Muscle of leg (tissue), 3 donors: ENCODE measurements at regions not wholly inside any gene's neighbourhood (a gene's known extent, or its start where the extent isn't known, plus 50 kb on each side); places are given as distances from the start of the nearest gene placed in this dataset.

Source experiments
- DNase-seq: peaks from one replicate; pipeline ENCODE4 v3.0.0; 2013
- H3K27ac ChIP-seq: one replicate; pipeline ENCODE4 v1.5.1; 2013; ENCODE audit warnings: mild to moderate bottlenecking, low read length, control low read depth
- H3K27me3 ChIP-seq: one replicate; pipeline ENCODE4 v1.6.1; 2013; ENCODE audit warnings: low read length; ENCODE audit not compliant: control insufficient read depth, insufficient read depth
- H3K36me3 ChIP-seq: one replicate; pipeline ENCODE4 v1.6.1; 2013; ENCODE audit warnings: low read length; ENCODE audit not compliant: control insufficient read depth, insufficient read depth
- H3K4me1 ChIP-seq: one replicate; pipeline ENCODE4 v1.6.1; 2013; ENCODE audit warnings: low read length; ENCODE audit not compliant: control insufficient read depth, insufficient read depth
- H3K4me3 ChIP-seq: one replicate; pipeline ENCODE4 v1.5.1; 2013; ENCODE audit warnings: low read length, control low read depth
- H3K9me3 ChIP-seq: replicated peaks from 2 replicates; pipeline ENCODE4 v1.6.1; 2013; ENCODE audit warnings: low read depth, low read length; ENCODE audit not compliant: control insufficient read depth
- WGBS: methylation state at CpG from one replicate; pipeline ENCODE4 v1.1.5; 2013; ENCODE audit warnings: missing lambda C conversion rate; ENCODE audit not compliant: insufficient coverage; 5-methylcytosine and 5-hydroxymethylcytosine counted together

DNA sequence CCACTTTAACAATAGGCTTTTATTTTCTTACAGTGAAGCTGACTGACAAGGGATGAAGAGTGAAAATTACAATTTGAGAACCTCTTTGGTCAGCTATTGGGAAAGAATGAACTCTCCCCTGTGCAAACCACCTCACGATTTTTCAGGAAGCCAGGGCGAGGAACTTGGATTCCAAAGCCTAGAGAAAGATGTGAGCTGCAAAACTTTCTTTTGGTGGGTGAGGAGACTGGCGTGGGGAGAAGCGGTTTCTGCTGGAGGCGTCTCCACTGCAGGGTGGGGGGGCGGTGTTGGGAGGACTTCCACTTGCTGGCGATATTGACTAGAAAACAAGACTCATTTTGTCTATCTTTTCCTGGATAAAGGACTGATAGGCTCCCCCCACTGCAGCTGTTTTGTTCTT is 59.3 kb upstream of the VRK1 start:
- H3K4me3 ChIP-seq: no peak overlapping the region
- WGBS: no CpG with 5 or more reads among the region's 7 CpGs
- H3K27ac ChIP-seq: no peak overlapping the region
- no peaks in the 10 kb centered on the region for H3K36me3 ChIP-seq
- H3K27me3 ChIP-seq: peaks cover 66% of the 10 kb centered on the region
- no peak for DNase-seq
- H3K4me1 ChIP-seq: peaks cover 4% of the 10 kb centered on the region
- no peaks in the 10 kb centered on the region for H3K9me3 ChIP-seq

DNA sequence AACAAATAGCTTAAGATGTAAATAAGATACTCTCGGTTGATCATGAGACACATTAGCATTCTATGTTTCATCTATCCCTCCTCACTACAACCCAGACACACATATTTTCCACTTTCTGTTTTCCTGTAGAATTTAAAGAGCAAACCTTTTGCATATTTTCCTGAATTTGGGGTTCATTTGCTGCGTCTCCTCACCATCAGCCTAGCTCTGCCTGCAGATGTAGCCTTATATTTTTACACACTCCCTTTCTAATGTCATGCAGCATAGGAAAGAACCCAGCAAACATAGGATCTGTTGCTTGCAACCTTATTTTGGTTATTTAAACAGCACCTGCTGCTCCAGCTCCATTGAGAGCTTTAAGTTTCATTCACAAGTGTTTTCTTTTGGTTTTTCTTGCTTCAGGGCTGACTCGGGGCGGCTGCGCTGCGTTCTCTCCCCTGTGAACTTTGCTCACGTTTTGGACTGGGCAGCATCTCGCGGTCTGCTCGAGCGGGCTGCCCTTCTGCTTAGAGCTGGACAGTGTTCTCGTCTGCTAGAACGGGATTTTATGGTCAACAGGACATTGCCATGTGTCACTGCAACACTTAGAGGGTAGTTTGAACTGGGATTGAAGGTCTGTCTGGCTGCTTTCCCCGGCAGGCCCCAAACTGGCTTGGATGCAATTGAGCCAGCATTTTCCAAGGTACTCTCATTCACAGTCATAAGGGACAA is 57.8 kb upstream of the VRK1 start:
- H3K27ac ChIP-seq: no peak overlapping the region
- H3K9me3 ChIP-seq: no peaks in the 10 kb centered on the region
- no peak overlapping the region for H3K4me3 ChIP-seq
- WGBS: 41% methylated on average over 9 of the region's 14 CpGs
- DNase-seq: no peak
- peaks cover 4% of the 10 kb centered on the region for H3K4me1 ChIP-seq
- H3K36me3 ChIP-seq: no peaks in the 10 kb centered on the region
- peaks cover 63% of the 10 kb centered on the region for H3K27me3 ChIP-seq

DNA sequence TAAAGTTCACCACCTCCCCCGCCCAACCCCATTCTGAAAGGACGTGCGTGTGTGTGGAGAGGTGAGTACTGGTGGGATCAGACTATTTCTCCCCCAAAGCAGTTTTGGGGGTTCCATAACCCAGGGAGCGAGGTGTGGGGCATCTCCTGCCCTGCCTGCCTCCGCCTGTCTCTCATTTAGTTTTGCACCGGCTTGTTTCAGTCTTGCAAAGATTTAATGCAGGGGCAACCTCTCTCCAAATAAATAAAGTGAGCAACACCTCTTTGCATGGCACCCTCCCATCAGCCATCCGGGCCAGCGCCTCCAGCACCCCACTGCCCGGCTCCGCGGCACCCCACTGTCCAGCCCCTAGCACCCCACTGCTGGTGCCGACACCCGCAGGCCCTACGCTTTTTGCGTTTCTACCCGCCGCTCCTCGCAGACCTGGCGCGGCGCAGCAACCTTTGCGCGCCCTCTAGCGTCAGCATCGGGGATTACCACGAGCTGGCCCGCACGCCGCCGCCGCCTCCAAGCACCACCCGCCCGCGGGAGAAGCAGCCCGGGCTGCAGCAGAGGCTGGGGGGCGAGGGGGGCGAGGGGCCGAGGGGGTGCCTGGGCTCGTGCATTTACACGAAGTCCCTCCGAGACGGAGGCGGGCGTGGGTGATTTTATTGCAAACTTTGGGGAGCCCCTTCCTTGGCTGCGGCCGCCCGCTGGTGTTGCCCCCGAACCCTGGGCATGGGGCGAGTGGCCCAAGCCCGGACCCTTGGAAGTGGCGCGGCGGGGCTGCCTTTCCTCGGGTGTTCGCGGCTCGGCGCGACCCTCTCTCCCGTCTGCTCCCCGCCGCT is 55.8 kb upstream of the VRK1 start:
- 2% methylated on average over 56 of the region's 62 CpGs for WGBS
- peaks cover 4% of the 10 kb centered on the region for H3K4me1 ChIP-seq
- peak; percentile 42 for DNase-seq
- peak overlapping the region; percentile 30 for H3K4me3 ChIP-seq
- peaks cover 57% of the 10 kb centered on the region for H3K27me3 ChIP-seq
- no peak overlapping the region for H3K27ac ChIP-seq
- no peaks in the 10 kb centered on the region for H3K36me3 ChIP-seq
- no peaks in the 10 kb centered on the region for H3K9me3 ChIP-seq

DNA sequence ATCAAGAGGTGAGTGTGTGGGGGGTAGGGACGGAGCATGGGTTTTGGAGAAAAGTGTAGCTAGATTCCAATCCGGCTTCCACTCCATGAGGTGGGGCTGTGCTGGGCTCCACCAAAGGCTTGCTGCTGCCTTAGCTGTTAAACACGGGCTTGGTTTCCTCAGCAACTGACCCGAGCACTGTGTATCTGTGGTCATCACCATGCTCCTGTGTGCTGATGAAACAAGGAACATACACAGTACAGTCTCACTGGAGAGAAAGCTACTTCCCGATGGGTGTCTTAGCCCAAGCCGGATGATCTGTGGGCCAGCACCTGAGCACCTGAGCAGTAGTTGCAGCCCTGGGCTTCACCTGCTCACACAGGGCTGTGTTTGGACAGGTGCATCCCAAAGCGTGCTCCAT is 52.9 kb upstream of the VRK1 start:
- no peak overlapping the region for H3K4me3 ChIP-seq
- peaks cover 44% of the 10 kb centered on the region for H3K27me3 ChIP-seq
- H3K9me3 ChIP-seq: no peaks in the 10 kb centered on the region
- H3K4me1 ChIP-seq: peaks cover 4% of the 10 kb centered on the region
- no peak for DNase-seq
- H3K36me3 ChIP-seq: no peaks in the 10 kb centered on the region
- H3K27ac ChIP-seq: no peak overlapping the region
- 65% methylated on average over 7 of the region's 7 CpGs for WGBS

DNA sequence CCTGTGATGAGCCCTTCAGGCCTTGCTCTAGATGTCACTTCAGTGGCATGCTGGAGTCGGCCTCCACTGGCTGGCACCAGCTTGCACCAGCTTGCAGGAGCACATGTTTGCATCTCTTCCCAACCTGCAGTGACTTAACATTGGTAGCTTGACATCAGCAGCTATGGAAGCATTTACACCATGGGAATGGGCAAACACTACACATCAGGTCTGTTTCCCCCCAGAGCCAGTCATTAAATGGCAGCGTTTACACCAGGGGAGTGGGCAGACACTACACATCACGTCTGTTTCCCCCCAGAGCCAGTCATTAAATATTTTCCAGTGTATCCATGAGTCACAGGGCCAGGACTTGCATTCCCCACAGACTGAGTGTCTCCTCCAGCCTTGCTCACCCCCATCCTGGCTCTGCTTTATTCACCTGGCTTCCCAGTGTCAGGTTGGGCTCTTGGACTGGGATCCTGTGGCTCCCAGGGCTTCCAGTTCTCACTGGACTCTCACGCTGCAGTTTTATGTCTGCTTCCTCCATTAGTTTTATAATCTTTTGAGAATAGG is 51.6 kb upstream of the VRK1 start:
- peaks cover 4% of the 10 kb centered on the region for H3K4me1 ChIP-seq
- H3K9me3 ChIP-seq: no peaks in the 10 kb centered on the region
- H3K36me3 ChIP-seq: no peaks in the 10 kb centered on the region
- no peak overlapping the region for H3K4me3 ChIP-seq
- 63% methylated on average over 4 of the region's 4 CpGs for WGBS
- DNase-seq: no peak
- no peak overlapping the region for H3K27ac ChIP-seq
- peaks cover 40% of the 10 kb centered on the region for H3K27me3 ChIP-seq

DNA sequence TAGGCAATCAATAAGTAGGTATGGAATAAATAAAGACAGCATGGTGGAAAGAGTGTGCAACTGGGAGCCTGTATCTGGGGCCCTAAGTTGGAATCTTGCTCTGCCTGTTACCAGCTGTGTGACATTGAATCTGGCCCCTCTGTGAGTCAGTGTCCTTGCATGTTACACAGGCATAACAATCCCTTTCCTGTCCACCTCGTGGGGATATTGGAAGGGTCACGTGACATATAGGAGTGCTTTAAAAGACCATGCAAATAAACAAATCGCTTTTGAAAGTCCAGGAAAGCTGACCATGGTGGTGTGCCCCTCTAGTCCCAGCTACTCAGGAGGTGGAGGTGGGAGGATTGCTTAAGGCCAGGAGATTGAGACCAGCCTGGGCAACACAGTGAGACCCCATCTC is 51.1 kb upstream of the VRK1 start:
- no peak overlapping the region for H3K27ac ChIP-seq
- no peaks in the 10 kb centered on the region for H3K36me3 ChIP-seq
- peaks cover 3% of the 10 kb centered on the region for H3K4me1 ChIP-seq
- H3K9me3 ChIP-seq: no peaks in the 10 kb centered on the region
- no peak for DNase-seq
- no peak overlapping the region for H3K4me3 ChIP-seq
- H3K27me3 ChIP-seq: peaks cover 35% of the 10 kb centered on the region
- no CpG with 5 or more reads among the region's 3 CpGs for WGBS

DNA sequence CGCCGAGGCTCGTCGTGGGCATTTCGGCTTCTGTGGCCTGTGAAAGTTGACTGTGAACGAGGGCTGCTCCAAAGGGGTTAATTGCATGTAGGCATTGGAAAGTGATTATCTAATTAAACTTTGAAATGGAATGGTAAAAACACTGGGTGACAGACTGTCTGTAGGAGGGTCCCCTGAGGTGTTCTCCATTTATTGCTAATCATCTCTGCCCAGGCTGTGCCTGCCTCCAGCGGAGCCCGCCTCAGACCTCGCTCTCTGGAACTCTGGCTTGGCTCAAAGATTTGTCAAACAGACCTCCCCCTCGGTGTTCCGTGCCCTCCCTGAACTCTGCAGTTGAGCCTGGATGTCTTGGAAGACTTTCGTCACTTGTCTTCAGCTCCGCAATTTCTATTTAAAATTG is 50.2 kb upstream of the VRK1 start:
- no peaks in the 10 kb centered on the region for H3K4me1 ChIP-seq
- no peak overlapping the region for H3K27ac ChIP-seq
- no peak overlapping the region for H3K4me3 ChIP-seq
- no peak for DNase-seq
- WGBS: 70% methylated on average over 6 of the region's 13 CpGs
- H3K27me3 ChIP-seq: peaks cover 28% of the 10 kb centered on the region
- no peaks in the 10 kb centered on the region for H3K36me3 ChIP-seq
- H3K9me3 ChIP-seq: no peaks in the 10 kb centered on the region
